Activated gamma-delta T cell (primary cell): ENCODE measurements at regions not wholly inside any gene's neighbourhood (a gene's known extent, or its start where the extent isn't known, plus 50 kb on each side); places are given as distances from the start of the nearest gene placed in this dataset.
"Not testable (repeated sequence)": the region's sequence is repeated elsewhere in the genome, so short reads cannot be mapped to it uniquely, and the experiment has no call there.

Experiments
- DNase-seq: peaks from one replicate; lab custom pipeline; 2025; lab: John Stamatoyannopoulos, UW

- DNase-seq, result no peak
Measured at GRCh38 chr3:10625323-10625722, 119.9 kb upstream of the ATP2B2 start.

- no peak for DNase-seq
Measured at GRCh38 chr3:10627884-10628572, 122.6 kb upstream of the ATP2B2 start.

GRCh38 chr3:10628891-10629670 is 123.7 kb upstream of the ATP2B2 start:
- no peak for DNase-seq

GRCh38 chr3:10629671-10630040 is 124.3 kb upstream of the ATP2B2 start:
- no peak for DNase-seq

- no peak for DNase-seq
Measured at GRCh38 chr3:10631224-10631623, 125.8 kb upstream of the ATP2B2 start.

GRCh38 chr3:10632125-10632524 is 126.7 kb upstream of the ATP2B2 start:
- DNase-seq, result no peak

- no peak for DNase-seq
Measured at GRCh38 chr3:10632741-10633140, 127.4 kb upstream of the ATP2B2 start.

GRCh38 chr3:10635446-10636076 is 130.2 kb upstream of the ATP2B2 start:
- DNase-seq, result no peak

GRCh38 chr3:10637342-10637741 is 132.0 kb upstream of the ATP2B2 start:
- no peak for DNase-seq

- DNase-seq, result no peak
Measured at GRCh38 chr3:10638466-10638865, 133.1 kb upstream of the ATP2B2 start.

- DNase-seq, result no peak
Measured at GRCh38 chr3:10641760-10642159, 136.4 kb upstream of the ATP2B2 start.

GRCh38 chr3:10644189-10644588 is 138.8 kb upstream of the ATP2B2 start:
- DNase-seq, result no peak

- DNase-seq, result no peak
Measured at GRCh38 chr3:10645800-10646199, 140.4 kb upstream of the ATP2B2 start.

- DNase-seq, result no peak
Measured at GRCh38 chr3:10646531-10647335, 141.3 kb upstream of the ATP2B2 start.

- no peak for DNase-seq
Measured at GRCh38 chr3:10647376-10647775, 142.0 kb upstream of the ATP2B2 start.

GRCh38 chr3:10648181-10648580 is 142.8 kb upstream of the ATP2B2 start:
- no peak for DNase-seq

- not testable (repeated sequence) for DNase-seq
Measured at GRCh38 chr3:10649463-10649862, 144.1 kb upstream of the ATP2B2 start.

GRCh38 chr3:10651506-10651905 is 146.1 kb upstream of the ATP2B2 start:
- DNase-seq, result no peak

GRCh38 chr3:10653241-10653640 is 147.9 kb upstream of the ATP2B2 start:
- no peak for DNase-seq

- no peak for DNase-seq
Measured at GRCh38 chr3:10653866-10654611, 148.7 kb upstream of the ATP2B2 start.

GRCh38 chr3:10655105-10655504 is 149.7 kb upstream of the ATP2B2 start:
- no peak for DNase-seq
